Testis (tissue), 2 donors: ENCODE measurements at regions not wholly inside any gene's neighbourhood (a gene's known extent, or its start where the extent isn't known, plus 50 kb on each side); places are given as distances from the start of the nearest gene placed in this dataset.

Experiments used
- POLR2A ChIP-seq: fragments of 450-650 bp; IDR thresholded peaks from one replicate; pipeline ENCODE4 v1.6.1; 2017; ENCODE audit warnings: antibody characterized with exemption, mild to moderate bottlenecking, moderate library complexity
- TF ChIP-seq, protein P1 (sequence below), 3 experiments: fragments of 450-650 bp in 2 of 3; fragments of 200-600 bp in 1 of 3; sonication (generic) in 1 of 3; IDR thresholded peaks; one replicate each; pipeline ENCODE4 v1.5.1; 2016 to 2019; ENCODE audit warnings: antibody characterized with exemption in 3 of 3, mild to moderate bottlenecking in 2 of 3, moderate library complexity in 1 of 3

DNA sequence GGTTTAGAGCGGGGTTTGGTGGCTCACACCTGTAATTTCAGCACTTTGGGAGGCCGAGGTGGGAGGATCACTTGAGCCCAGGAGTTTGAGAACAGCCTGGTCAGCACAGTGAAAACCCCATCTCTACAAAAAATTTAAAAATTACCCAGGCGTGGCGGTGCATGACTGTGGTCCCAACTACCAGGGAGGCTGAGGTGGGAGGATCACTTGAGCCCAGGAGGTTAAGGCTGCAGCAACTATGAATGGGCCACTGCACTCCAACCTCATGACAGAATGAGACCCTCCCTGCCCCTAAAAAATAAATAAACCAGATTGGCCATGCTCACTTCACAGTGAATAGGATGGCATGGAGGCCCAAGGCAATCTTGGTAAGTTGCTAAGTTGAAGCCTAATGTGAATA is 168.9 kb downstream of the RHOU start:
- TF ChIP-seq, protein P1, sequence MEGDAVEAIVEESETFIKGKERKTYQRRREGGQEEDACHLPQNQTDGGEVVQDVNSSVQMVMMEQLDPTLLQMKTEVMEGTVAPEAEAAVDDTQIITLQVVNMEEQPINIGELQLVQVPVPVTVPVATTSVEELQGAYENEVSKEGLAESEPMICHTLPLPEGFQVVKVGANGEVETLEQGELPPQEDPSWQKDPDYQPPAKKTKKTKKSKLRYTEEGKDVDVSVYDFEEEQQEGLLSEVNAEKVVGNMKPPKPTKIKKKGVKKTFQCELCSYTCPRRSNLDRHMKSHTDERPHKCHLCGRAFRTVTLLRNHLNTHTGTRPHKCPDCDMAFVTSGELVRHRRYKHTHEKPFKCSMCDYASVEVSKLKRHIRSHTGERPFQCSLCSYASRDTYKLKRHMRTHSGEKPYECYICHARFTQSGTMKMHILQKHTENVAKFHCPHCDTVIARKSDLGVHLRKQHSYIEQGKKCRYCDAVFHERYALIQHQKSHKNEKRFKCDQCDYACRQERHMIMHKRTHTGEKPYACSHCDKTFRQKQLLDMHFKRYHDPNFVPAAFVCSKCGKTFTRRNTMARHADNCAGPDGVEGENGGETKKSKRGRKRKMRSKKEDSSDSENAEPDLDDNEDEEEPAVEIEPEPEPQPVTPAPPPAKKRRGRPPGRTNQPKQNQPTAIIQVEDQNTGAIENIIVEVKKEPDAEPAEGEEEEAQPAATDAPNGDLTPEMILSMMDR (IDR thresholded peaks at IDR 0.05): no peak
- TF ChIP-seq POLR2A: no peak
